GM18520 (cell line): ENCODE measurements at regions not wholly inside any gene's neighbourhood (a gene's known extent, or its start where the extent isn't known, plus 50 kb on each side); places are given as distances from the start of the nearest gene placed in this dataset.

Experiments used
- ATAC-seq: cut with Tn5 transposase; IDR thresholded peaks from one replicate; pipeline ENCODE4 v1.9.1; 2021; ENCODE audit not compliant: unreplicated experiment

DNA sequence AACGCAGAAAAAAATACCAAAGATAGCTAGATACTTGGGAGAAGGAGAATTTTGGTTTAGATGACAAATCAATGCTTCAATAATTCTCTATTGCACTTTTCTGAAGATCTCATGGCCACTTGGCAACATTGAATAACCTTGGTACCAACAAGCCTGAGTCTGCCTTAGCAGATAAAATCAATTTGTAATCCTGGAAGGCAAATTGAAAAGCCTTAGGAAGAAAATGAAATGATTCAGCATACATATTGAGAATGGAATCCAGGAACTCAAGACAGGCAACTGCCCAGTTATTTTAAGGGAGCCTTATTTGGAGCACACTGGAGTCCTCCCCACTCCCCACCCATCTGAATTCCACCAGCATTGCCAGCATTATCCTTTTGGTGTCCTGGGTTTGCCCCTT lies 109.3 kb upstream of the SOX9 start:
- ATAC-seq = no peak

DNA sequence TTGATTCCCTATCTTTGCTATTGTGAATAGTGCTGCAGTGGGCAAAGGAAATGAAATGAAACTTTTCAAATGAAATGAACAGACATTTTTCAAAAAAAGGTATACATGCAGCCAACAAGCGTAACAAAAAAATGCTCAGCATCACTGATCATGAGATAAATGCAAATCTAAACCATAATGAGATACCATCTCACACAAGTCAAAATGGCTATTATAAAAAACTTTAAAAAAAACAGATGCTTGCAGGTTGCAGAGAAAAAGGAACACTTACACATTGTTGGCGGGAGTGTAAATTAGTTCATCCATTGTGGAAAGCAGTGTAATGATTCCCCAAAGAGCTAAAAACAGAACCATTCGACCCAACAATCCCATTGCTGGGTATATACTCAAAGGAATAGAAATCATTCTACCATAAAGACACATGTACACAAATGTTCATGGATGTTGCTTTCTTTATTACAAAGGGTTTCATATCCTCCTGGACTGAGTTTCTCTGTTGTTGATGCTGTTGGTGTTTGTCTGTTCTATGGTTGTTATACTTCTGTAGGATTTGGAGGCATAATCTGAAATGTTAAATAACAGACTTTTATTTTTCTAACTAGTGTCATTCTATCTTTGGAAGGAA lies 99.3 kb upstream of the SOX9 start:
- ATAC-seq = no peak

DNA sequence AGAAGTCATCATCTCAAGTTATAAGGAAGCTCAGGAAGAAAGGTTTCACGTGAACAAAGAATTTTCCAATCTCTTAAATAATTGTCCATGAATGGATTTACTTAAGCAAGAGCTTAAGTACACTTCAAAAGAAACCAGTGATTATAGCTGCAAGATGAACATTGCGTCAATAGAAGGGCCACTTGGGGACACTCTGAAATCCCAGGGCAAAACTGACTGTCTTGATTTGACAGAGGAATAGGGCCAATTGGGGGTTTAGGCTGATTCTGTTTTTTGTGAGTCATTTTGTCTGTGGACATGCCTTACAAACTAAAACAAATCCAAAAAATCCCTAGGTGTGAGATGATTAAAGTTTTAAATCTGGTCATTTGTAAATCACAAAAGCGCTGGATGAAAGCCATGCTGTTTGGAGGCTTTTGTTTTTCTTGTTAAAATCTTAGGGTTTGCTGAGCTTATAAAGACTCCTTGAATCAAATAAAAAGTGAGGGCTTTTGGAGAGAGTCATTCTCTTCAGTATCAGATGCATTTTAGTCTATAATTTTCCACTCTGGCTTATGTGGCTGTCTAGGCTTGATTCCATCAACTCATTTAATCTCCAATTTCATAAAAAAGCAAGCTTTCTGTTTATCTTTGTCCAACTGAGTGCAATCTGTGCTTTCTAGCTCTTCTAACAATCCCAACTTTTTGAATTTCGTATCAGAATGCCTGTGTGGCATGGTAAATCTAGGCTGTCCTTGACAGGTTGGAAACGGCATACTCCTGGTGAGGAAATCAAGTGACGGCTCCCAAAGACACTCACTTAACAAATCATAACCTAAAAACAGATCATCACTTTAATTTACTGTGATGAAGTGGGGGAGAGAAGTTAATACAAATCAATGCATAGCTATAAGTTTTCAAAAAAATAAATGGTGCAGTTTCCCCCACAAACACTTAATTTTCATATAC lies 98.2 kb upstream of the SOX9 start:
- ATAC-seq = no peak

DNA sequence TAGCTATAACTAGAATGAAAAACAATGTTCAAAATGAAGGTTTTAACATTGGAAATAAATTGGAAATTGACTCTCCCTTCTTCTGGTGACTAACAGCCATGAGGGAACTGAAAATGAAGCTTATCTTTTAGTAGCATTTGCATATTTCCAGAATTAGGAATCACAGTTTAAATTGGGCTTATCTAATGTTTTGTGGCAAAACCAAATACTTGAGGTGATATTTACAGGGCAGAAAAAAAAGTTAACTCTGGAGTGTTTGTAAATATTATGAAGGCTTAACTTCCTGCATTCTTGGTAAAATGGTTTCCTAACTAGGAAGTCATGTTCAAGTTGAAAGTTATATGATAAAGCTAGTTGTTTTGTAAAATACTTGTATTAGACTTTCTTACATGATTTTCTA lies 96.4 kb upstream of the SOX9 start:
- no peak for ATAC-seq

DNA sequence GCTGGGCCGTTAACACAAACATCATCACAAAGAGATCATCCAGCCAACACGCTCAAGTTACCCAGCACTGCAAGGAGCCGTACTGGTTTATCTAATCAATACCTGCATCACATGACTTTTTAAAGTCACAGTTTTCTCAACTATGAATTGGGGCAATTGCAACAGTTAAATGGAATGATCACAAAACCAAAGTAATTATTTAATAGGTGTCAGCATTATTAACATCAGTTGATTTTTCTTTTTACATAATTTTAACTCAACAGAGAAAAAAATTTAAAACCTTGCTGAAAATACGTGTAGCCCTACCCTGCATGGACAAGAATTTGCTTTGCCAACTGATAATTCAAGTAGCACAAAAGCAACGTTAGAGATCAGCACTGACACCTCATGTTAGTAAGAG lies 95.7 kb upstream of the SOX9 start:
- ATAC-seq = no peak

DNA sequence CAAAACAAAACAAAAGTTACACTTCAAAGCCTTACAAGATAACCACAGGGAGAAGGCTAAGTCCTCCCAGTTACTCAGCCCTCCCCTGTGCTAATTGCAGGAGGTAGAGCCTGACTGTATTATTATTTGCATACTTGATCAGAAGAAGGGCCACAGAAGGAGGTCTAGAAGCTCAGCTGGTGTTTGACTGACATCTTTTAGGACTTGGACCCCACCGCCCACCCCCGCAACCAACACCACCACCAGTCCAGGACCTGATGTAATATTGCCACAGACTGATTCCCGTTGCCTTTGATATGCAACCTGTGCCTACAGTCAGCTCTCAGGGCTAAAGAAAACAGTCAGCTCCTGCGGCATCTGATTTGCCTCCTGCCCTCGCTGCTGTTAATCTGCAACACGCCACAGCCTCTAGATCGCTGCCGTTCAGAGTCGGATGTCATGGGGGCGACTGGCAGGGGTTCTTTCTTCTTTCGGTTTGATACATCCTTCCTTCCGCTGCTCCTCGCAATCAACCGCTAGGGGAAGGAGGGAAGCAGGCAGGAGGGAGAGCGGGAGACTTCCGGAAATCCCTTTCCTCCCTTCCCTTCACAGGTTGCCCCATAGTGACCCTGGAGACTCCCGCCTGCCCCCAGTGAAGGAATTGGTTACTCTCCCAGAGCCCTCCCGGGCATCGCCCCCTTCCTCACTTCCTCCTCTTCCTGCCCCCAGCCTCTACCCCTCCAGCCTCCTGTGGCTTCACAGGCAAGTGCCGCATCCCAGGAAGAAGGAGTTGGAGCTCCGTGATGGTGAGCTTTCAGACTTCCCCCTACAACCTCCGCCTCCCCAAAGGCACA lies 90.5 kb upstream of the SOX9 start:
- peak; percentile 66 for ATAC-seq

DNA sequence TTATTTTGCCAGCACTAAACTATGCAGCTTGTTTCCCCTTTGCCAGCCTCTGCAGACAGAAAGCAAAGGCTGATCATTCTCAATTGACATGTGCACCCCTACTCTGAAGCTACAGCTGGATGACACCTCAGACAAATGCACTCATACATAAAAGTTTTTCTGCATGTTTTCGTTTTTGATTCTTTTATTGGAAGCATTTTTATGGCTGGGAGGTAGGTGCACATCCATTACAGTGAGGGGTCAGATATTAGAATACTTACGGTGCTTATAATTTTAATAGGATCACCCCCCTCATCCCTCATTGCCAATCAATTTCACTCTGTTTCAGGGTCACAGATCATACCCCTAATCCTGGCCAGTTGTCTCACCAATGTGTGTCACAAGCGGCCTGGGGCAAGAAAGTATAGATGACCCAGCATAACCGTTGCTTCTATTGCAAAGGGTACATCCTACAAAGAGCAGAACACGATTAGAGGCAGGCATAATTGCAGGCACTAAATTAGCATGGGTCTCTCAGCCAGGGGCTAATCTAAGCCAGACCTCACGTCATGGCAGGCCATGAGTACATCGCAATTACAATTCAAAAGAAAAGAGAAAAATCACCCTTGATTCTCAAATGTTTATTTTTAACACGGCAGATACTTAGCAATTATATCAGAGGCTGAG lies 89.5 kb upstream of the SOX9 start:
- no peak for ATAC-seq

DNA sequence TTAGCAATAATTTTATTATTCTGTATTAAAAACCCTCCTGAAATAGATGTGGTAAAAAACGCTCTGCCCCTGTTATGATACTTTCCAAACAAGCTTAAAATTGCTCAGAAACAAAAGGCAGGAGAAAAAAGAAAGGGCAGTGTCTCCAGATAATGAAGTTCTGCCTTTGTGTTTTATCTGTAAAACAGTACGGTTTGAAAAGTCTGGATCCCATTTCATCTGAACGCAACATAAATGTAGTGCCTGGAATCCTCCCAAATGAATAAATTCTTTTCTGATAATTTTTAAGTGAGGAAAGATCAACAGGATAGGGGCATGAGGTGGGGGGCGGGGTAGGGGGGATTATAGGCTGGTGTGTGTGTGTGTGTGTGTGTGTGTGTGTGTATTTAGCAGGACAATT lies 87.5 kb upstream of the SOX9 start:
- no peak for ATAC-seq

DNA sequence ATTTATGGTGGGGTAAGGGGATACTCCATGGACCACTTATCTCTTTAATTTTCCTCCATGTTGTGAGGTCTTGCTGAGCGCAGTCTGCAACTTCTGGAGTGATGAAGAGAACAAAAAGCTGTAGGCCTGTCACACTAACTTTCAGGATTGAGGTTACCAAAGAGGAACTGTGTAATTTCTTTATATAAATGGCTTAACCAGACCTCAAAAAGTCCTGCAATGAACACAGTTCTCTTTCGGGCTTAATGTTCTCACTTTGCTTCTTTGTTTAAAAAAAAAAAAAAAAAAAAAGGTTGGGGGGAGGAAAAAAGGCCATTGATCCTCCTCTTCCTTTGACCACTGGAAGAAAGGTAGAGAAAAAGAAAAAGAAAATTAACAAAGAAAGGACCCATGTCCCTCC lies 86.8 kb upstream of the SOX9 start:
- peak; percentile 35 for ATAC-seq

DNA sequence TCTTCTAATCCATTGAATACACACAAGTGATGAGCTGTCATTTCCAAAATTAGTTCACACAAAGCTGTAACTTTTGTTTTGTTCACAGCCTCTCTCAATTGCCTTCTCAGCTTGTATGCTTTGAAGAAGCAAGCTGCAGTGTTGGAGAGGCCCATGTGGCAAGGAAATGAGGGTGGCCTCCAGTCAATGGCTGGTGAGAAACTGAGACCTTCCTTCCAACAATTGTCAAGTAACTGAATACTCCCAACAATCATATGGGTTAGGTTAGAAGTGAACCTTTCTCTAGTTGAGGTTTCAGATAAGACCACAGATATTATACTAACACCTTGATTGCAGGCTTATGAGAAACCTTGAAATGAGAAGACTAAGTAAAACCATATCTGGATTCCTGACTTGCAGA lies 82.4 kb upstream of the SOX9 start:
- no peak for ATAC-seq

DNA sequence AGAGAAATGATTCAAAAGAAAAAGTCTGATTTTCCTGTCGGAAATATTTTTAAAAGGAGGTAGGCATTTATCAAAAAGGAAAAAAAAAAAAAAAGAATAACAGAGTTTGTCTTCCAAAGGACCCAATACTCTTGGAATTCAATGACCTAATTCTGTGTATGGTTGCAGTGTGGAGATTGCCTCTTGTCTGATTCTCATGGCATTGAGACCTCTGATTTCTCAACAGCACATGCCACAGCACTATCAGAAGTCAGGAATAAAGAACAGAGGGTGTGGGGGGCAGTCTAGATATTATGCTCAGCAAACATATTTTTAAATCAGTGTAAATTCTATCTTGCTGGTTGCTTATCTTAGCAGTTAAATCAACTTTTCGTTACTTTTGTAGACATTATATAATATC lies 81.3 kb upstream of the SOX9 start:
- ATAC-seq = no peak

DNA sequence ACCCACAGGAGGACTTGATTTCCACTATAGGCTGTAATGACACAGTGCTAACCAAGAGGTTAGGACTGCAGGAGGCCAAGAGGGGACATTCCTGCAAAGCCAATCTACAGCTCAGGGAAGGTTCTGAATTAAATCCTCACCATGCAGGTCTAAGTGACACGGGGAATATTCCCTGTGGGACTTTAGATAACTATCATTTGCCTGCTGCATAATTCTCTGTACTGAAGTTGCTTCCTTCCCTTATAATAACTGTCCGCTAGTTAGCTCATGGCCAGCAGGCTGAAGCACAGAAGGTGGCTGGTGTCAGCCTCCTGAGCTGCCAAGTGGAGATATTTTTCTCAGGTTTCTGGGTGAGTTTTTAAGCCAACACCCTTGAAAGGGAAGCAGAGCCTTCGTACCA lies 74.6 kb upstream of the SOX9 start:
- ATAC-seq = no peak

DNA sequence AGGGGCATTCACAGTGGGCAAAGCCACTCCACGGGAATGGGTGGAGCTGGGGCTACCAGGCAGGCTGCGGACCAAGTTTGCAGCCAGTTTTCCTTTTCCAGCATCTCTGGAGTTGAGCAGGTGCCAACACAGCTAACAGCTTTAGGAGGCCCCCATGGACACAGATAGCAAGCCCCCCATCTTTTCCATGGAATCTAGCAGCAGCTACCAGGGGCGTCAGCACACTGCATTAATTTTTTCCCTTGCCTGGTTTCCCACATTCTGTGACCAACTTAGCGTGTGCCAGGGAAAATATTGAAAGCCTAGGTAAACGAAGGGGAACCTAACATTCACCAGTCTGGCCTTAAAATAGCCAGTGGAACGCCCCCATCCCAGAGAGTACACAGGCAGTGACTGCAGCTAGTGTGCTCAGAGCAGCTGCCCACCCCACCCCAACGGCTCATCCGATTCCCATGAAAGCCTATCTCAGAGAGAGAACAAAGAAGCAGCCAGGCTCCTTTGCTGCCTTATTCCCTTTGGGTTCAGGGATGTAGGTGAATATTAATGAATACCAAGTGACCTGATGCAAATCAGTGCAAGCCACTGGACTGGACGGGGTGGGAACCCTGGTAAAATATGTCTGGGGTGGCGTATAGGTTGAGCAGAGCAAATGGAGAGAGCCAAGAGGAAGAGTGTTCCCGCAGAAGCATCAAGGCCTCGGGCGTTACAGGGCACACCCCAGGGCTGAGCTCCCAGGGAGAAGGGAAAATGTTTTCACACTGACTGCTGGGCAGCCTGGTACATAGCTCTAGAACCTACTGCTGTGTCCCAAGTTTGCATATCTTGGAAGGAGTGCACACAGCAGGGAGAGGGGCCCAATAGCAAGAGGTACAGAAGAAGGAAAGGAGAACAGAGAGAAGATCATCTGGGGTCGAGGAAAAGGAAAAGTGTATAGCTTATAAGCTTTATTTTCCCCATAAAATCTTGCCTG lies 73.9 kb upstream of the SOX9 start:
- ATAC-seq = no peak

DNA sequence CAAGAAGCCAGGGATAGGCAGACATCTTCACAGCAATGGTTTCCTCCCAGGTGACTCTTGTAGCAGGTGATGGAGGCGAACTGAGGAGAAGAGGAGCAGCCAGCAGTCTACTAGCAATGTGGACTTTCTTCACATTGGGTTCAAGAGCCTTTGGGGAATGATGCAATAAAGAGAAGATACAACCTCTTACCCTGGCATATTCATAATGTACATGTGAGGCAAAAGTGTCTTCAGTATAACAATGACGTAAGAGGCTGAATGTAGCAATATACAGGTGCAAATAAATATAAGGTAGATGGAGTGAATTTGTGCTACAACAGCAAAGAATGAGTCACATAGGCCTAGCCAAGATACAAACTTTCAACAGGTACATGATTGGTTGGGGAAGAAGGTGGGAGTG lies 70.9 kb upstream of the SOX9 start:
- no peak for ATAC-seq

DNA sequence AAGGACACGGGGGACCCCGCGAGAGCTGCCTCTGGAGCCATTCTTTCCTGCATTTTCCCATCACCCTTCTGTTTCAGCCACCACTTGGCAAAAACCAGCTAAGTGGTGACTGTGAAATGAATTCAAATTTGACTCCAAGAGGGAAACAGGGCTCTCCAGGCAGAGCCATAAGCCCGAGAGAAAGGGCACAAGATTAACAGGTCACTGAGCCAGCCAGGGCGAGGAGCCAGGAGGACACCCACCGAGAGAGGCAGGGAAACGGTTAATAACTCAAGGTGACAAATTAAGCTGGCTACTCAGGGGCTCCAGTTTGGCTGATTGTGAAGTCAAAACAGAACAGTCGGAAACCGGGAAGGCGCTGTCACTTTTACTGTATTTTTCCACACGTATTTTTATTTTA lies 67.8 kb upstream of the SOX9 start:
- ATAC-seq = no peak

DNA sequence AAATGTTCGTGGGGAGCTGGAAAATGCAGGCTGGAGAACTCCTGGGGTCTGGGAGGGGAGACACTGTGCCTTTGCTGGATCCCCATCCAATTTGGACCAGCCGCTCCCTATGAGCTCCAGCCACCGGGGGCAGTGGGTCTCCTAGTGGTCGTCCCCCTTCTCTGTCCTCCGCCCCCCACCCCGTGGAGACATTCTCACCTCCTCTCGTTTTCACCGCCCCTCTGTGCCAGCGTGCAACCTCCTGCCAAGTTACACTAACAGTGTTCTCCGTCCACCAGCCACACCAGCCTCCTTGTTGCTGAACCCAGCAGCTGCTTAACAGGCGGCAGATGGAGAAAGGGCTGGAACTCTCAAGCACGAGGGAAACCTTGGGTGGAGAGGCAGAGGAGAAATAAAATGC lies 67.4 kb upstream of the SOX9 start:
- no peak for ATAC-seq

DNA sequence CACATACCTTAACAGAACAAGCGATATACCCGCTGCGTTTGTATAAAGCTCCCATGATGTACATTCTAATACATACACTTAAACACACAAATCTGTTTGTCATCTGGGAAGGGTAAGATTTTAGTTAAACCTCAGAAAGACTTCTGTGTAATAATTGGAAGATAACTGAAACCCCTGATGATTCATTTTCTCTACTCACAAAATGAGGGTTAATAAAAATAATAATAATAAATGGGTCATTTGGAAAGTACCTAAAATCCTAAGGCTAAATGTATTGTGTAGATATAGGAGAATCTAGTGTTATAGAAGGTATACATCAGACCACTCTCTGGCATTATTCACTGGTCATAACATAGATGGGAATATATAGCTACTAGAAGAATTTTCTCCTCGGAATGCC lies 64.7 kb upstream of the SOX9 start:
- no peak for ATAC-seq

DNA sequence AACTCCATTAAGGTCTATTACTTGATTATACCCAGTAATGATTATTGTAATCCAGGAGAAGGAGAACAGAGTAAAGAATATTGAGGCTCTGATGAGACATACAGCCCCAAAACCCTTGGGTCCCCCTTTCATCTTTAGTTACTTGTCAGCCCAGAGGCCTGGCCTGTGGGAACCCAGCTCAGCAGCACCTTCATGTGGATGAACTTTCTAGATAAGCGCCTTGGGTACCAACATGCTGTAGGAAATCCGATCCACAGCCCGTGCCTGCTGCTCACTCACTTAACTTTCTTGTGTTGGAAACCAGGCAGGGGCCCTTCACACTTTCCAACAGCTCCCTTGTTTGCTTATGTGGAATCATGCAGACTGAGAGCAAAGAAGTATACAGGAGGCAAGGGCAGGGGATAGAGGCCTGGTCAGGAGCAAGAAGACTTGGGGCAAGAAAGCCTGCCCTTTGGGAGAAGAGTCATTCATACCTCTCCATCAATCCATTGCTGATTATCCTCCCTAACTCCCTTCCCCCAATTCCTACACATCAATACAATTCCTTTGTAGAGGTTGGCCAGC lies 64.0 kb upstream of the SOX9 start:
- ATAC-seq = no peak

DNA sequence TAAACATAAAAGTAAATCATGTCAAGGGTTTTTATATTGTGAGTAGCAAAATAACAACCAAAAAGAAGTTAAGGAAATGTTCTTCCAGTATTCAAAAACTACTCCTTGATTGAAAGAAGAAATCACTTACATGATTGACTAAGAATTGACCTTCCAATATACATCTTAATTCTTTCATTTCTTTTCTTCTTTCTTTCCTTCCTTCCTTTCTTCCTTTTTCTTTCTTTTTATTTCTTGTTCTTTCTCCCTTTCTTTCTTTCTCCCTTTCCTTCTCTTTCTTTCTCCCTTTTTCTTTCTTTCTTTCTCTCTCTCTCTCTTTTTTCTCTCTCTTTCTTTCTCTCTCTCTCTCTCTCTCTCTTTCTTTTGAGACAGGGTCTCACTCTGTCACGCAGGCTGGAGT lies 60.7 kb upstream of the SOX9 start:
- no peak for ATAC-seq

DNA sequence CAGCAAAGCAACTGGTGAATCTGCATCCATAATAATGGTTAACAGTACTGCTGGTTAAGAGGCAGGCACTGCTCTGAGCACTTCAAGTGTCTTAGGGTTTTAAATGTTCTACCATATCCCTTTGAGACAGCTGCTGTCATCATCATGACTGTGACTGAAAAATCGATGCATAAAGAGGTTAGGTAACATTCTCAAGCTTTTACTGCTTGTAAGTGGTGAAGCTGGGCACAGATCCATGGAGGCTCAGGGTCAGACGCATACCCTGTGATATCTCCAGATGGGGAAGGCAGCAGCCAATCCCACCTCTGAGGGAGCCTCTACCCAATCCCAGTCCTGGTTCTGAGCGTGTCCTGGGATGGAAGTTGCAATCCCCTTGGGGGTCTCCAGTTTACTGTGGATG lies 57.6 kb upstream of the SOX9 start:
- no peak for ATAC-seq
